ENCODE measurements at regions not wholly inside any gene's neighbourhood (a gene's known extent, or its start where the extent isn't known, plus 50 kb on each side); places are given as distances from the start of the nearest gene placed in this dataset.

DNA sequence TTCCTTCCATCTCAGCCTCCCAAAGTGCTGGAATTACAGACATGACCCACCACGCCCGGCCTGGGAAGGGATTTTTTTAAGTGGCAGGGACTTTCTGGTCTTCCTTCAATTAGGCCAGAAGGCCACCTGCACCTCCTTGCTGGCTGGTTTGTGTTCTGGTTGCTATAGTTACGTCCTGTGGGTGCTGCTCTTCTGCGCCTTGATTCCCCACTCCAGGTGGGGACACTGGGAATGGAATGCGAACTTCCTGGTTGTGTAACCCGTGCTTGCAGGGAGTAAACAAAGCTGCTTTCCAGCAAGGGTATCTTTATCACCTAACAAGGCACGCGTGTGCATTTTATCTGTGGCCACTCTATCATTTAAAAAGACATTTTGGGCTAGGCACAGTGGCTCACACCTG lies 117.7 kb downstream of the PLEKHG1 start:
- Histone ChIP-seq H3K4me3 (ENCODE audit: low read length) (no peak overlapping the region), H3K4me2 (ENCODE audit: low read length) (no peak overlapping the region), H3K9me2 (ENCODE audit: insufficient read depth, low read length) (no peaks in the 10 kb centered on the region), H3F3A (ENCODE audit: insufficient read depth, low read length, poor library complexity, severe bottlenecking) (peaks cover 3% of the 10 kb centered on the region), H3K9me3 (ENCODE audit: low read length) (no peaks in the 10 kb centered on the region), H3K27ac (ENCODE audit: low read length) (no peak overlapping the region), H3K27me3 (ENCODE audit: insufficient read depth, low read depth, low read length) (no peaks in the 10 kb centered on the region), H3K79me2 (replicated peaks; ENCODE audit: insufficient read depth, low read length) (peaks cover 5% of the 10 kb centered on the region), H3K36me3 (ENCODE audit: insufficient read depth, low read length) (no peaks in the 10 kb centered on the region), H2AFZ (ENCODE audit: low read depth, low read length) (no peak overlapping the region), H4K20me1 (ENCODE audit: insufficient read depth) (no peaks in the 10 kb centered on the region), H3K9ac (ENCODE audit: low read length) (no peak overlapping the region)
- TF ChIP-seq, protein P1, sequence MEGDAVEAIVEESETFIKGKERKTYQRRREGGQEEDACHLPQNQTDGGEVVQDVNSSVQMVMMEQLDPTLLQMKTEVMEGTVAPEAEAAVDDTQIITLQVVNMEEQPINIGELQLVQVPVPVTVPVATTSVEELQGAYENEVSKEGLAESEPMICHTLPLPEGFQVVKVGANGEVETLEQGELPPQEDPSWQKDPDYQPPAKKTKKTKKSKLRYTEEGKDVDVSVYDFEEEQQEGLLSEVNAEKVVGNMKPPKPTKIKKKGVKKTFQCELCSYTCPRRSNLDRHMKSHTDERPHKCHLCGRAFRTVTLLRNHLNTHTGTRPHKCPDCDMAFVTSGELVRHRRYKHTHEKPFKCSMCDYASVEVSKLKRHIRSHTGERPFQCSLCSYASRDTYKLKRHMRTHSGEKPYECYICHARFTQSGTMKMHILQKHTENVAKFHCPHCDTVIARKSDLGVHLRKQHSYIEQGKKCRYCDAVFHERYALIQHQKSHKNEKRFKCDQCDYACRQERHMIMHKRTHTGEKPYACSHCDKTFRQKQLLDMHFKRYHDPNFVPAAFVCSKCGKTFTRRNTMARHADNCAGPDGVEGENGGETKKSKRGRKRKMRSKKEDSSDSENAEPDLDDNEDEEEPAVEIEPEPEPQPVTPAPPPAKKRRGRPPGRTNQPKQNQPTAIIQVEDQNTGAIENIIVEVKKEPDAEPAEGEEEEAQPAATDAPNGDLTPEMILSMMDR (IDR thresholded peaks at IDR 0.05; ENCODE audit: poor library complexity, severe bottlenecking): no peak
- TF ChIP-seq RAD21 (conservative IDR thresholded peaks at IDR 0.05) (no peak), MXI1 (conservative IDR thresholded peaks at IDR 0.05; ENCODE audit: poor library complexity, severe bottlenecking) (no peak), EP300 (conservative IDR thresholded peaks at IDR 0.05; ENCODE audit: poor library complexity, severe bottlenecking) (no peak), SMC3 (conservative IDR thresholded peaks at IDR 0.05; ENCODE audit: poor library complexity) (no peak), POLR2AphosphoS5 (IDR thresholded peaks at IDR 0.05) (no peak), TAF1 (IDR thresholded peaks at IDR 0.05; ENCODE audit: low read depth) (no peak)
- TF ChIP-seq, protein P2, sequence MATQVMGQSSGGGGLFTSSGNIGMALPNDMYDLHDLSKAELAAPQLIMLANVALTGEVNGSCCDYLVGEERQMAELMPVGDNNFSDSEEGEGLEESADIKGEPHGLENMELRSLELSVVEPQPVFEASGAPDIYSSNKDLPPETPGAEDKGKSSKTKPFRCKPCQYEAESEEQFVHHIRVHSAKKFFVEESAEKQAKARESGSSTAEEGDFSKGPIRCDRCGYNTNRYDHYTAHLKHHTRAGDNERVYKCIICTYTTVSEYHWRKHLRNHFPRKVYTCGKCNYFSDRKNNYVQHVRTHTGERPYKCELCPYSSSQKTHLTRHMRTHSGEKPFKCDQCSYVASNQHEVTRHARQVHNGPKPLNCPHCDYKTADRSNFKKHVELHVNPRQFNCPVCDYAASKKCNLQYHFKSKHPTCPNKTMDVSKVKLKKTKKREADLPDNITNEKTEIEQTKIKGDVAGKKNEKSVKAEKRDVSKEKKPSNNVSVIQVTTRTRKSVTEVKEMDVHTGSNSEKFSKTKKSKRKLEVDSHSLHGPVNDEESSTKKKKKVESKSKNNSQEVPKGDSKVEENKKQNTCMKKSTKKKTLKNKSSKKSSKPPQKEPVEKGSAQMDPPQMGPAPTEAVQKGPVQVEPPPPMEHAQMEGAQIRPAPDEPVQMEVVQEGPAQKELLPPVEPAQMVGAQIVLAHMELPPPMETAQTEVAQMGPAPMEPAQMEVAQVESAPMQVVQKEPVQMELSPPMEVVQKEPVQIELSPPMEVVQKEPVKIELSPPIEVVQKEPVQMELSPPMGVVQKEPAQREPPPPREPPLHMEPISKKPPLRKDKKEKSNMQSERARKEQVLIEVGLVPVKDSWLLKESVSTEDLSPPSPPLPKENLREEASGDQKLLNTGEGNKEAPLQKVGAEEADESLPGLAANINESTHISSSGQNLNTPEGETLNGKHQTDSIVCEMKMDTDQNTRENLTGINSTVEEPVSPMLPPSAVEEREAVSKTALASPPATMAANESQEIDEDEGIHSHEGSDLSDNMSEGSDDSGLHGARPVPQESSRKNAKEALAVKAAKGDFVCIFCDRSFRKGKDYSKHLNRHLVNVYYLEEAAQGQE (IDR thresholded peaks at IDR 0.05; ENCODE audit: borderline replicate concordance): no peak

DNA sequence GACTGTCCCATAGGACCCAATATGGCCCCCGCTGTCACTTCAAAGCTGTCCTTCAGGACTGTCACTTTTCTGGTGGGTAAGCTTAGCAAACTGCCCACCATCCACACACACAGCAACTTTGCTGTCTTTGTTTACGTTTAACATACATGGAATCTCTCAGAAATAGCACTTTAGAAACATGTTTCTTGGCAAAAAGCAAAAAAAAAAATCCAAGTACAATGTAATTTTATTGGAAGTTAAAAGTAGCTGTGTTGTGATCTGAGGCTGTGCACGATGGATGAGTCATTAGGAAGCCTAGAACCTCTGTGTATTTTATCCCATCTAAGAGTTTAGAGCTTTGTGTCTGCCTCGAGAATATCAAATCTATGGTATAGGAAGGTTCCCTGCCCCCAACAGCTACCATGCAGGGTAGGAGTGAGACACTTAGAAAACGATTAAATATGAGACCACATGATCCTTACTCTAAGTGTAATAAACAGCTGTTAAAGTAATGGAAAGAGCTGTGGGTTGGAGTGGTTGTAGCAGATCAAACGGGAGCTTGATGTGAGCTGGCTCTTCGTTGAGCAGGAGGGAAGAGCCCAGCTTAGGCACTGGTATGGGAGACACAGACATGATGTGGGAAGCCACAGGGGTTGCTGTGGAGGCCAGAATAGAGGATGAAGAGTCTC lies 119.5 kb downstream of the PLEKHG1 start:
- H3K27me3 ChIP-seq (ENCODE audit: insufficient read depth, low read depth, low read length): no peaks in the 10 kb centered on the region
- no peak overlapping the region for H3K4me2 ChIP-seq (ENCODE audit: low read length)
- peaks cover 3% of the 10 kb centered on the region for H3F3A ChIP-seq (ENCODE audit: insufficient read depth, low read length, poor library complexity, severe bottlenecking)
- peaks cover 24% of the 10 kb centered on the region for H3K79me2 ChIP-seq (replicated peaks; ENCODE audit: insufficient read depth, low read length)
- no peaks in the 10 kb centered on the region for H3K9me2 ChIP-seq (ENCODE audit: insufficient read depth, low read length)
- no peak overlapping the region for H3K27ac ChIP-seq (ENCODE audit: low read length)
- no peaks in the 10 kb centered on the region for H4K20me1 ChIP-seq (ENCODE audit: insufficient read depth)
- no peak overlapping the region for H3K4me3 ChIP-seq (ENCODE audit: low read length)
- no peak for TF ChIP-seq TAF1 (IDR thresholded peaks at IDR 0.05; ENCODE audit: low read depth)
- no peak for TF ChIP-seq EZH2 (IDR thresholded peaks at IDR 0.05; ENCODE audit: borderline replicate concordance, insufficient read depth, low read length, poor library complexity, severe bottlenecking)
- TF ChIP-seq MXI1 (conservative IDR thresholded peaks at IDR 0.05; ENCODE audit: poor library complexity, severe bottlenecking): no peak
- TF ChIP-seq, protein P2 (IDR thresholded peaks at IDR 0.05; ENCODE audit: borderline replicate concordance): no peak
- TF ChIP-seq POLR2AphosphoS5 (IDR thresholded peaks at IDR 0.05): no peak
- no peaks in the 10 kb centered on the region for H3K9me3 ChIP-seq (ENCODE audit: low read length)
- no peak overlapping the region for H3K9ac ChIP-seq (ENCODE audit: low read length)
- H2AFZ ChIP-seq (ENCODE audit: low read depth, low read length): no peak overlapping the region
- no peaks in the 10 kb centered on the region for H3K36me3 ChIP-seq (ENCODE audit: insufficient read depth, low read length)

Measured in neural cell (in vitro differentiated cells).